SU-DHL-6 (cell line): ENCODE measurements at regions not wholly inside any gene's neighbourhood (a gene's known extent, or its start where the extent isn't known, plus 50 kb on each side); places are given as distances from the start of the nearest gene placed in this dataset.

ENCODE experiments used
- H2AFZ ChIP-seq: fragments of 200-600 bp; sonication (generic); 2 replicates; pipeline ENCODE4 v1.6.1; 2014; ENCODE audit warnings: low read depth, mild to moderate bottlenecking, moderate library complexity, mixed read lengths, antibody characterized with exemption, low read length; ENCODE audit not compliant: severe bottlenecking
- H3F3A ChIP-seq: fragments of 200-600 bp; shearing (Covaris generic); 2 replicates; pipeline ENCODE4 v1.6.0; 2016; ENCODE audit warnings: antibody characterized with exemption, mild to moderate bottlenecking; ENCODE audit not compliant: insufficient read depth
- H3K27ac ChIP-seq: fragments of 200-600 bp; sonication (generic); 2 replicates; pipeline ENCODE4 v1.5.1; 2016; ENCODE audit warnings: low read depth, mild to moderate bottlenecking, low read length, moderate library complexity, mixed read lengths
- H3K27me3 ChIP-seq: fragments of 200-600 bp; sonication (generic), shearing (Covaris generic); 2 replicates; pipeline ENCODE4 v1.6.0; 2014; ENCODE audit warnings: mild to moderate bottlenecking, low read length
- H3K36me3 ChIP-seq: fragments of 200-600 bp; sonication (generic); 2 replicates; pipeline ENCODE4 v1.6.1; 2014; ENCODE audit warnings: mild to moderate bottlenecking, low read length, mixed read lengths
- H3K4me2 ChIP-seq: fragments of 300-600, 200-600 bp; shearing (Covaris generic), sonication (generic); 2 replicates; pipeline ENCODE4 v1.6.0; 2014; ENCODE audit warnings: low read length, low read depth, mild to moderate bottlenecking; ENCODE audit not compliant: poor library complexity, severe bottlenecking
- H3K4me3 ChIP-seq: fragments of 200-600 bp; sonication (generic); 2 replicates; pipeline ENCODE4 v1.5.1; 2014; ENCODE audit warnings: antibody characterized with exemption, low read length, mild to moderate bottlenecking, mixed read lengths; ENCODE audit not compliant: insufficient read depth, poor library complexity, severe bottlenecking
- H3K79me2 ChIP-seq: fragments of 200-600 bp; sonication (generic); 2 replicates; pipeline ENCODE4 v1.6.1; 2014; ENCODE audit warnings: mild to moderate bottlenecking, low read length, moderate library complexity; ENCODE audit not compliant: insufficient read depth
- H3K9ac ChIP-seq: fragments of 200-600 bp; sonication (generic); 2 replicates; pipeline ENCODE4 v1.7.0; 2014; ENCODE audit warnings: mild to moderate bottlenecking, low read length
- H3K9me2 ChIP-seq: fragments of 200-600 bp; sonication (generic); replicated peaks from 2 replicates; pipeline ENCODE4 v1.6.1; 2014; ENCODE audit warnings: low read length; ENCODE audit not compliant: insufficient read depth
- H3K9me3 ChIP-seq: fragments of 200-600 bp; sonication (generic); 2 replicates; pipeline ENCODE4 v1.6.1; 2014; ENCODE audit warnings: low read length, mixed read lengths; ENCODE audit not compliant: insufficient read depth
- H4K20me1 ChIP-seq: fragments of 200-600 bp; sonication (generic); 2 replicates; pipeline ENCODE4 v1.6.1; 2014; ENCODE audit warnings: low read depth, mild to moderate bottlenecking, antibody characterized with exemption, low read length, moderate library complexity, mixed read lengths
- CTCF ChIP-seq: fragments of 200-600 bp; sonication (generic); IDR thresholded peaks from one replicate; pipeline ENCODE4 v1.5.1; 2017; ENCODE audit warnings: antibody characterized with exemption, mild to moderate bottlenecking, low read length, moderate library complexity; ENCODE audit not compliant: insufficient read depth, poor library complexity, severe bottlenecking
- EZH2phosphoT487 ChIP-seq: fragments of 200-600 bp; sonication (generic), shearing (Covaris generic); conservative IDR thresholded peaks from 2 replicates; pipeline ENCODE4 v1.6.1; 2018; ENCODE audit warnings: mild to moderate bottlenecking, antibody characterized with exemption, low read length, moderate library complexity, mixed read lengths

- Histone ChIP-seq H3K27ac (no peak overlapping the region), H3K36me3 (no peaks in the 10 kb centered on the region), H3K4me2 (no peak overlapping the region), H3K9me3 (no peaks in the 10 kb centered on the region), H3K27me3 (no peaks in the 10 kb centered on the region), H2AFZ (no peak overlapping the region), H3K79me2 (no peaks in the 10 kb centered on the region), H3K4me3 (no peak overlapping the region), H4K20me1 (no peaks in the 10 kb centered on the region), H3K9ac (no peak overlapping the region), H3K9me2 (no peaks in the 10 kb centered on the region), H3F3A (no peaks in the 10 kb centered on the region)
- TF ChIP-seq CTCF: no peak
- TF ChIP-seq EZH2phosphoT487: no peak
These were observed 509.3 kb upstream of the CTNND2 start for GRCh38 chr5:12413585-12413984.

DNA sequence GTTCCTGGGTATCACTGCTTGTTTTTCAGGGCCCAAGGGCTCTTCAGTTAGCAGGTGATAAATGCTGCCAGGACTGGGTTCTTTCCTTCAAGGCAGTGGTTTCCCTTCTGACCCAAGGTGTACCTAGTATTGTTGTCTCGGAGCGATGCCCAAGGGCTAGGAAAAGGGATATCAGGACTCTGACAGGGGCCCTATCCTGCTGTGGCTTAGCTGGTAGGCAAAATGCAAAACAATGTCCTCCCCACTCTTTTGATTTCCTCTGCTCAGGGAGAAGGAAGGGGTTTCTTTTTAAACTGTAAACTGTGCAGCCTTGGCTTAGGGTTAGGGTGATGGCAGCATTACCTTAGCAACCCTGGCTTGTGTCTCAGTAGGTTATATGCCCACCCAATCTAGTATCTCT, 508.8 kb upstream of the CTNND2 start:
- H3K4me2 ChIP-seq: no peak overlapping the region

GRCh38 chr5:12399868-12400267, 495.6 kb upstream of the CTNND2 start:
- Histone ChIP-seq H3K27me3 (no peaks in the 10 kb centered on the region), H3K79me2 (no peaks in the 10 kb centered on the region), H3K9ac (no peak overlapping the region), H4K20me1 (no peaks in the 10 kb centered on the region), H3K9me3 (no peaks in the 10 kb centered on the region), H2AFZ (no peak overlapping the region), H3K4me2 (no peak overlapping the region), H3F3A (no peaks in the 10 kb centered on the region), H3K36me3 (no peaks in the 10 kb centered on the region), H3K4me3 (no peak overlapping the region), H3K27ac (no peak overlapping the region), H3K9me2 (no peaks in the 10 kb centered on the region)
- TF ChIP-seq EZH2phosphoT487: no peak
- no peak for TF ChIP-seq CTCF

More for the DNA sequence above, 508.8 kb upstream of the CTNND2 start:
- Histone ChIP-seq H2AFZ (no peak overlapping the region), H3K36me3 (no peaks in the 10 kb centered on the region), H3F3A (no peaks in the 10 kb centered on the region), H3K9me3 (no peaks in the 10 kb centered on the region), H3K9ac (no peak overlapping the region), H3K27ac (no peak overlapping the region), H4K20me1 (no peaks in the 10 kb centered on the region), H3K27me3 (no peaks in the 10 kb centered on the region), H3K9me2 (no peaks in the 10 kb centered on the region), H3K79me2 (no peaks in the 10 kb centered on the region), H3K4me3 (no peak overlapping the region)
- TF ChIP-seq EZH2phosphoT487 (no peak), CTCF (no peak)

DNA sequence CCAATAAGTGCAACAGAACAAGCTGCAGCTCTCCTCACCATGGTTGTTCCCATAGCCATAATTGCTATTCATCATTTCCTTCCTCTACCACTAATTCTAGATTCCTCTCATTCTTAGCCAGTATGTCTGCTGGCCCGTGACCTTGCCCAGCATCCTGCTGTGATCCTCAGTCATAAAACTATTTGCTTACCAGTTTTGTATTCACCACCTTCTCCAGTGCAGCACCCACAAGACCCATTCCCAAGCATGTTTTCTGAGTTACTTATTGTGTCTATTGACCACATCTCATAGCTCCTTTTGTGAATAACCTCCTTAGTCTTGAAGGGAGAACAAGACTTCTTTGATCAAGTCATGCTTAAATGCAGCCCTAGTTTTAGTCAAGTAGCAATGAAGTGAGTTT, 488.0 kb upstream of the CTNND2 start:
- H3K9me3 ChIP-seq: no peaks in the 10 kb centered on the region
- TF ChIP-seq CTCF (no peak), EZH2phosphoT487 (no peak)

More for the DNA sequence above, 488.0 kb upstream of the CTNND2 start:
- H3K36me3 ChIP-seq: no peaks in the 10 kb centered on the region
- H2AFZ ChIP-seq: no peak overlapping the region
- no peak overlapping the region for H3K4me3 ChIP-seq
- H3F3A ChIP-seq: no peaks in the 10 kb centered on the region
- H3K79me2 ChIP-seq: no peaks in the 10 kb centered on the region
- H3K4me2 ChIP-seq: no peak overlapping the region
- no peak overlapping the region for H3K27ac ChIP-seq
- H4K20me1 ChIP-seq: no peaks in the 10 kb centered on the region
- no peaks in the 10 kb centered on the region for H3K27me3 ChIP-seq
- H3K9me2 ChIP-seq: no peaks in the 10 kb centered on the region
- no peak overlapping the region for H3K9ac ChIP-seq
